ENCODE measurements at regions not wholly inside any gene's neighbourhood (a gene's known extent, or its start where the extent isn't known, plus 50 kb on each side); places are given as distances from the start of the nearest gene placed in this dataset.

DNA sequence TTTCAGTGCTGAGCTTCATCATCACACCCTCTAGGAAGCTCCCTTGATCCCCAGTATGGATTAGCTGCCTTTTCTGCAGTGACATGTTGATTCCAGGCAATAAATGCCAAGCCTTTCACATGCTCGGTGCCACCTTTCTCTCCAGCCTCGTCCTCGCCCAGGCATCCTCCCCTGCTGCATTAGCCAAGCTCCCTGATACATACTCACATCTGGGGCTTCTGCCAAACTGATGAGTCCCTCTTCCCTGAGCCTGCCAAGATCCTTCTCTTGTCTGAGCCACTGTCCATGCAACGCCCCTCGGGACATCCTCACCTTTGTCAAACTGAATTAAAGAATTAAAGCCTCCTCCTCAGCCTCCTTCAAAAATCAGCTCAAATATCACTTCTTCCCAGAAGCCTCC lies 538.5 kb upstream of the CDH11 start:
- TF ChIP-seq, protein P1, sequence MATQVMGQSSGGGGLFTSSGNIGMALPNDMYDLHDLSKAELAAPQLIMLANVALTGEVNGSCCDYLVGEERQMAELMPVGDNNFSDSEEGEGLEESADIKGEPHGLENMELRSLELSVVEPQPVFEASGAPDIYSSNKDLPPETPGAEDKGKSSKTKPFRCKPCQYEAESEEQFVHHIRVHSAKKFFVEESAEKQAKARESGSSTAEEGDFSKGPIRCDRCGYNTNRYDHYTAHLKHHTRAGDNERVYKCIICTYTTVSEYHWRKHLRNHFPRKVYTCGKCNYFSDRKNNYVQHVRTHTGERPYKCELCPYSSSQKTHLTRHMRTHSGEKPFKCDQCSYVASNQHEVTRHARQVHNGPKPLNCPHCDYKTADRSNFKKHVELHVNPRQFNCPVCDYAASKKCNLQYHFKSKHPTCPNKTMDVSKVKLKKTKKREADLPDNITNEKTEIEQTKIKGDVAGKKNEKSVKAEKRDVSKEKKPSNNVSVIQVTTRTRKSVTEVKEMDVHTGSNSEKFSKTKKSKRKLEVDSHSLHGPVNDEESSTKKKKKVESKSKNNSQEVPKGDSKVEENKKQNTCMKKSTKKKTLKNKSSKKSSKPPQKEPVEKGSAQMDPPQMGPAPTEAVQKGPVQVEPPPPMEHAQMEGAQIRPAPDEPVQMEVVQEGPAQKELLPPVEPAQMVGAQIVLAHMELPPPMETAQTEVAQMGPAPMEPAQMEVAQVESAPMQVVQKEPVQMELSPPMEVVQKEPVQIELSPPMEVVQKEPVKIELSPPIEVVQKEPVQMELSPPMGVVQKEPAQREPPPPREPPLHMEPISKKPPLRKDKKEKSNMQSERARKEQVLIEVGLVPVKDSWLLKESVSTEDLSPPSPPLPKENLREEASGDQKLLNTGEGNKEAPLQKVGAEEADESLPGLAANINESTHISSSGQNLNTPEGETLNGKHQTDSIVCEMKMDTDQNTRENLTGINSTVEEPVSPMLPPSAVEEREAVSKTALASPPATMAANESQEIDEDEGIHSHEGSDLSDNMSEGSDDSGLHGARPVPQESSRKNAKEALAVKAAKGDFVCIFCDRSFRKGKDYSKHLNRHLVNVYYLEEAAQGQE (IDR thresholded peaks at IDR 0.05; ENCODE audit: insufficient replicate concordance, low read depth): no peak
- TF ChIP-seq, protein P2, sequence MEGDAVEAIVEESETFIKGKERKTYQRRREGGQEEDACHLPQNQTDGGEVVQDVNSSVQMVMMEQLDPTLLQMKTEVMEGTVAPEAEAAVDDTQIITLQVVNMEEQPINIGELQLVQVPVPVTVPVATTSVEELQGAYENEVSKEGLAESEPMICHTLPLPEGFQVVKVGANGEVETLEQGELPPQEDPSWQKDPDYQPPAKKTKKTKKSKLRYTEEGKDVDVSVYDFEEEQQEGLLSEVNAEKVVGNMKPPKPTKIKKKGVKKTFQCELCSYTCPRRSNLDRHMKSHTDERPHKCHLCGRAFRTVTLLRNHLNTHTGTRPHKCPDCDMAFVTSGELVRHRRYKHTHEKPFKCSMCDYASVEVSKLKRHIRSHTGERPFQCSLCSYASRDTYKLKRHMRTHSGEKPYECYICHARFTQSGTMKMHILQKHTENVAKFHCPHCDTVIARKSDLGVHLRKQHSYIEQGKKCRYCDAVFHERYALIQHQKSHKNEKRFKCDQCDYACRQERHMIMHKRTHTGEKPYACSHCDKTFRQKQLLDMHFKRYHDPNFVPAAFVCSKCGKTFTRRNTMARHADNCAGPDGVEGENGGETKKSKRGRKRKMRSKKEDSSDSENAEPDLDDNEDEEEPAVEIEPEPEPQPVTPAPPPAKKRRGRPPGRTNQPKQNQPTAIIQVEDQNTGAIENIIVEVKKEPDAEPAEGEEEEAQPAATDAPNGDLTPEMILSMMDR (IDR thresholded peaks at IDR 0.05; ENCODE audit: insufficient read depth, low read length): no peak
- TF ChIP-seq POLR2AphosphoS5 (IDR thresholded peaks at IDR 0.05; ENCODE audit: low read depth) (no peak), SPI1 (IDR thresholded peaks at IDR 0.05; ENCODE audit: borderline replicate concordance, low read depth) (no peak)
